GOT3 (cell line): ENCODE measurements at regions not wholly inside any gene's neighbourhood (a gene's known extent, or its start where the extent isn't known, plus 50 kb on each side); places are given as distances from the start of the nearest gene placed in this dataset.

ENCODE experiments used
- DNase-seq: peaks from one replicate; lab custom pipeline; 2025; ENCODE audit warnings: mixed read lengths; lab: John Stamatoyannopoulos, UW

DNA sequence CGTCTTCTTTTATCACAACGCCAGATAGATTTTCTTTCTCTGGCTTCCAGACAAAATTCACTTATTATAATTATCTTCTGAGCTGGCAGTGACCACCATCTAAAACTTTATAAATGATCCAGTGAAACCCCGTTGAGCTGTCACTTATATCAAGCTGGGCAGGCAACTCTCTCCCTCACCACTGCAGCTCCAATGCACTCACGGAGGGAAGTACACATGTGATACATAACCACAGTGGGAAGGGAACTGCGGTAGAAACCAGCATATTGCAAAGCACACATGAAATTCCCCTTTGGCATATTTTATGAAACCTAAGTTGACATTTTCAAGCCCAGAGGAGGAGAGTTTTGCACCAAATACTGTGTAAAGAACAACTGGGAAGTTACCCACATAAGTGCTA is 536.9 kb downstream of the HACE1 start:
- DNase-seq = no peak

DNA sequence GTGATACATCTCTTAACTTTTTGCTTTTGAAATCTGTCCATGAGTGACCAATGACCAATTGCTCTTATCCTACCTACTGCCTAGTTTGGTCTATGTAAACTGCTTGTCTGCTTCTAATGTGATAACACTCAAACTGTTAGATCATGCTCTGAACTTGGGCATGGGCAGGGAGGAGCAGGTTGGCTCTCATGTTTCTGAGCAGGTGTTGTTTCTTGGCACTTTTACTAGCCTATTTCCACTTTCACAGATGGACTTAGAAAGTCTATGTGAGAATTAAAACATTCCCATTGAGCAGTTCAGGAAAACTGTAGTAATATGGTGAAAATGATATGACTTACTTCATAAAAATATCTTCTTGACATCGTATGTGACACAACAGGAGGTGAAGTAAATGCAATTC is 538.4 kb downstream of the HACE1 start:
- no peak for DNase-seq

DNA sequence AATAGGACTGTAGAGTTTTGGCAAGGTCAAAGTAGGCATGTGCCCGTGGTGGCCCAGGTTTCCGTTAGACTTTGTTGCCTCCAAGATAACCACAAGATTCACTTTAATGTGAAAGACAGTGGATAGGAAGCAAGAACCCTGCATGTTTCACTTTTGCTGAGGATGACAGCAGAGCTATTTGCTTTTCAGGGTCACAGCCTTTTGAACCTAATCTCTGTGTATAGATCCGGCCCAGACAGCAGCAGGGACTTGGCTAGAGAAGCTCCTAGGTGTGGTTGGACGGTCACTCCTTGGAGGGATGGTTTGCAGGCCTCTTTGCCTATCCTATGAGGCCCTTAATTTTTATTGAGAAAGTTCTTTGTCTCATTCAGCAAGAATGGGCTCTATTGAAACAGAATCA is 538.8 kb downstream of the HACE1 start:
- no peak for DNase-seq

DNA sequence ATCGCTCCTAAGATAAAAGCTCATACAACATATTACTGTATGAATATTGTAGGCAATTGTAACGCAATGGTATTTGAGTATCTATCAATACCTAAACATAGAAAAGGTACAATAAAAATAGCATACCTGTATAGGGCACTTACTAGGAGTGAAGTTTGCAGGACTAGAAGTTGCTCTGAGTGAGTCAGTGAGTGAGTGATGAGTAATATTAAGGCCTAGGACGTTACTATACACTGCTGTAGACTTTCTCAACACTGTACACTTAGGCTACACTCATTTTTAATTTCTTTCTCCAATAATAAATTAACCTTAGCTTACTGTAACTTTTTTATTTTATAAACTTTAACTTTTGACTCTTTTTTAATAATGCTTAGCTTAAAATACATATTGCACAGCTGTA is 546.9 kb downstream of the HACE1 start:
- DNase-seq = no peak

DNA sequence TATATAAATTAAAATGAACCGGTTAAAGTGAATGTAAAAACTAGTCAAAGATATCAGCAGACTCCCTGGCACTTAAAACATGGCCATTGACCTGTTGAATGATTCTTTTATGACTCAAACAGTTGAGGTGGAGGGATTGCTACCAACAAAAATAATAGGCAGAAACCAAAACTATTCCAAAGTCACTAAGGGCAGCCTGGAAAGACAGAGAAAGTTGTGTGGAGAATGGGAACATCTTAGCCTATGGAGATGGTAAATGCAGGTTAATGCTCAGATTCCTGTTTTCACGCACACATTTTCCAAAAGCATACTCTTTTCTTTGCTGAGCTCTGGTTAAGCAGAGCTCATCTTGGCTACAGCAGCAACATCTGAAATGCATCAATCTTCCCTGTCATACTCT is 553.5 kb downstream of the HACE1 start:
- DNase-seq = no peak

DNA sequence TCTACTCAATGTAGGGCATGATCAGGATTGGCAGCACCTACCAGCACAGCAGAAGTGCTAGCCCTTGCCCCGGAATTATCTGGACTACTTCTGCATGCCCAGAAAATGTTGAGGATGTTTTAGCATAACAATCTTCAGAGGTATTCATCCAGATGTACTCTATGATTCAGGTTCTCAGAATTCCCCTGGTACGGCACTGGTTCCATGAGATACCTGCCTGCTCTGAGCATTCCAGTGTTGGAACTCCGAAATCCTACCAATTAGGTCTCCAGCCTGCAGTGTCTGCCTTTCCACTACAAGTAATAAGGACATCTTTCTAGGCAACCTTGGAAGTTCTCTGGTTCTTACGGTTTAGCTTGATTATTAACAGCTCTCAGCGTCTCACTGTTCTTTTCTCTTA is 554.5 kb downstream of the HACE1 start:
- no peak for DNase-seq

DNA sequence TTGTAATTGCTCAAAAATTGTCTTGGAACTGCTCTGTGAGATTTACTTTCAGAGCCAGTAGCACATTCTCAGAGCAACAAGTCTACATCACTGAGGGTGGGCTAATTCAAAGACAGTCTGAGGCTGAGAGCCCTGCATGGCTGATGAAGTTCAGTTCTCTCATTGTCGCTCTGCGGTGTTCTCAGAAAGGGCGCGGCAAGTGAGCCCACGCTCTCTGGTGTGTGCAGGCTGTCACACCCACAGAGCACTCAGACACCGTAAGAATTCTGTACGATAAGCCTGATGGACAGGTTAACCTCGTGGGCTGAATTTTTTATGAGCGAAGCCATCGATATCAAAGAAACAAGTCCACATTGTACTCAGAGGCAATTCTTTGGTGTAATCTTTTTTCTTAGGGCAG is 557.8 kb downstream of the HACE1 start:
- DNase-seq = no peak

DNA sequence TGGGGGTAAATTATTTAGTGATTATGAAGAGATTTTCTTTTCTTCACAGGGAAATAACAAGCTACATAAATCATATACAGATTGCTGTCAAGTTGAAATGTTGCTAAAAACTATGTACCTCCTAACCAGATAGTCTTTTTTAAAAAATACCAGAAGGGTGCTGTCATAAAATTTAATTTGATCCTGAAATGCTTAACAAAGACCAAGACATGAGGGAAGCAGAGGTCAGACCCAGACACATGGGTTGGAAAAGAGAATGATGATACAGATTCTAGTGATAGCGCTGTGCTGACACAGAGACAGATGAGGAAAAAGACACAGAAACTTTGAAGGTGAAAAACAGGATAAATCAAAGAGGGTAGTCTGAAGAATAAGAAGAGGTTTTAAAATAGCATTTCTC is 573.1 kb downstream of the HACE1 start:
- DNase-seq = no peak

DNA sequence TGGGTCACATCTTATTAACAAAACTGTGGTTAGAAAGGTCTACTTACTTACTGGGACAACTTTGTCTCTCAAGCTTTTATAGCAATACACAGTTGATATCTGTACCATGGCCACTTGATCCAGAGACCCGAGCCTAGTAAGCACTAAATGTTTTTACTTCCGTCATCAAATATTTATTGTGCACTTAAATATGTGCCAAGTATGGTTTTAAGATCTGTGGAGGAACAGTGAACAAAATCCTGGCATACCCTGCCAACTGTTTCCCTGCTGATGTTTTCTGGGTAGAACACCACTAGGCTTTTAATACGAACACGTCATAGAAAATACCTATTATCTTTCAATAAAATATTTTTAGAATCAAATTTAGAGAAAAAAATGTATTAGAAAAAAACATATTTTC is 574.8 kb downstream of the HACE1 start:
- DNase-seq = no peak

DNA sequence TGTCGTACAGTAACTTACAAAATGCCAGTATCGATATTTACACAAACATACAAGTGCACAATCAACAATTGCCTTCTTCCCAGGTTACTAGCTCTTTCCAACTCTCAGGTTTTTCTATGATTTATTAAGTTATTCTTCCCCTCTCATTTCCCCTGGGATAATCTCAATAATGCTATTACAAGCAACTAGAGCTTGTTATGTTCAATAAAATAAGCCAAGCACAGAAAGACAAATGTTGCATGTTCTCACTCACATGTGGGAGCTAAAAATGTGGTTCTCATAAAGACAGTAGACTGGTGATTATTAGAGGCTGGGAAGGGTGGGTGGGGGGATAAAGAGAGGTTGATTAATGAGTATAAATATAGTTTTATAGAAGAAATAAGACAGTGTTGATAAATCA is 577.1 kb downstream of the HACE1 start:
- DNase-seq = no peak

DNA sequence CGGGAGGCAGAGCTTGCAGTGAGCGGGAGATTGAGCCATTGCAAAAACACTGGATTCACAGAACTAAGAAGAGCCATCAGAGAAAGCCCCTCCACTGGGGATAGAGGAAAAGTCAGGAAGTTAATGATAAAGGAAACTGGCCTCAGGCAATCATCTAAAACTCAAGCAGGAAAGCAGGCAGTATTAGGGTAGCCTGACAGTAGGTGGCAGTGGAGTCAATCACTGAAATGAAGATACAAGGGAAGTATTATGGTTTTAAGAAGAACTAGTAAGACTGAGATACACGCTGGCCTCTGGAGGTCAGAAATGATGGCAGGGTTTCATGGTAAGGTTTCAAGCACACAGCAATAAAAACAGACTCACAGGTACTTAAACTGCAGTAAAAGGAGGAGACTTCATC is 578.3 kb downstream of the HACE1 start:
- no peak for DNase-seq

DNA sequence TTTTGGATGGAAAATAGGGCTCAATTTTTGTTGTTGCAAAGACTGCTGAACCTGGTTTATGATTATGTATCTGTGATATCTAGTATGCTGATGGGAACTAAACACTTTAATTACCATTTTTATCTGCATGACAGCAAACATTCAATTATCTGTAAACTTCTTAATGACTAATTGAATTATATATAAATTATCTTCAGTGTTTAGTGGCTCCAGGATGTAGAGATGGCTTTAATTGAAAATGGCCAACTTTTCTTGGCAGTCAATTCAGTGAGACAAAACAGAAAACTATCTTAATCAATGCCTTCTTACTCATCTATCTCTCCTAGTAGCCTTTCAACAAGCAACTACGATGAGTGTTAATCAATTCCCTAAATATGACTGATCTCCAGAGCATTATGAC is 591.3 kb downstream of the HACE1 start:
- no peak for DNase-seq

DNA sequence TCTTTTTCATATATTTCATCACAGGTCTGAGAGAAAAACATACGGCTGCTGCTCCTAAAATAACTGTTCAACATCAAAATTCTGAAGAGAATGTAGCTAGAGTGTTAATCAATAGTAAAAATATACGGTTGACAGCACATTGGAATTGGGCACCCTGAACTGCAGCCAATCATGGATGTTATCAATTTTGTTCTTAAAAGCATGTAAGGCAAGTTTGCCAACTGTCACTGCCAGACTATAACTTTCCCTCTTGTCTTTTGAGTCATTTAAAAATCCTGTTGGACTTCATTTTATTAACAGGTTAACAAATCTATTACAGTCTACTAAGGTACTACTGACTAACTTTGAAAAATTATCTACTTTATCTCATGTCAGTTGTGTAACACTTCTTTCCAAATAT is 592.8 kb downstream of the HACE1 start:
- DNase-seq = no peak

DNA sequence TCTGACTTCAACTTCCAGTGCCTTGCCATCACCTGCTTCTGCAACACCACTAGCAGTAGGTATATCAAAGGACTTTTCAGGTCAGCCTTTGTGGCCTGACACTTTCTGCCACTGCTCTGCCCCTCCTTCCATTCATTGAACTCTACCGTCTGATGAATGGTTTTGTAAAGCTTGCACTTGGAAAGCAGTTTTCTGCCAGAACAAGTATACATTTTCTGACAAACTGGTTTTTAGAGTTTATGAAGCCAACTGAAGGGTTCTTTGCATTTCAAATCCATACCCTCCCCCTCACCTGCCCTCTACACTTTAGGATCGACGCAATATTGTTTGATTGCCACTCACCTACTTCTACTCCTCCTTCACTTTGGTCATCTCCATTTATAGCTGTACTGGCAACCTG is 603.1 kb downstream of the HACE1 start:
- no peak for DNase-seq

DNA sequence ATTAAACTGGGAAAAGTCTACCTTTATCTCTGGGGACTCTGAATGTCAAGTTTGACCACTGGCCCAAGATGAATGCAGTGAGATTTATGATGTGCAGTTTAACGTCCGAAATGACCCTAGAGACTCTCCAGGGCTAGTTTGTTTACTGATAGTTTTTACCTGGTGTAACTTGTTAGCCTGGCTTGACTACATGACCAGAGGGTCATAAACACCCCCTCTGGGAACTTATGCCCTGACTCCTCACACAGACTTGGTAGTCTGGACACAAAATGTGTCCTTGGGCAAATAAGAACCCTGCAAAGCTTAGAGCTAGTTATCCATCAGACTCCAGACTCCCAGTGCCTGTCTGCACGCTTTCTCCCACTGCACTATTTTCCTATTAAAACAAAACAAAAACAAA is 606.5 kb downstream of the HACE1 start:
- DNase-seq = no peak

DNA sequence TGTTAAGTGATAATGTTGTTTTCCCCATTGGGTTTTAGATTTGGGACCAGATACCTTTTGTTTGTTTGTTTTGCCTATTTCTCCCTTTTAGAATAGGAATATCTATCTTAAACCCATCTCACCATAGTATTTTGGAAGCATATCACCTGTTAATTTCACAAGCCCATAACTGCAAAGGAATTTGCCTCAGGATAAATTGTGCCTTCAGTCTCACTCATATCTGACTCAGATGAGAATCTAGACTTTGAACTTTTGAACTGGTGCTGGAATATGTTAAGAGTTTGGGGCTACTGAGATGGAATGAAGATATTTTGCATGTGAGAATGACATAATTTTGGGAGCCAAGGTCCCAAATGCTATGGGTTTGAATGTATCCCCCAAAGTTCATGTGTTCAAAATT is 607.4 kb downstream of the HACE1 start:
- DNase-seq = no peak

DNA sequence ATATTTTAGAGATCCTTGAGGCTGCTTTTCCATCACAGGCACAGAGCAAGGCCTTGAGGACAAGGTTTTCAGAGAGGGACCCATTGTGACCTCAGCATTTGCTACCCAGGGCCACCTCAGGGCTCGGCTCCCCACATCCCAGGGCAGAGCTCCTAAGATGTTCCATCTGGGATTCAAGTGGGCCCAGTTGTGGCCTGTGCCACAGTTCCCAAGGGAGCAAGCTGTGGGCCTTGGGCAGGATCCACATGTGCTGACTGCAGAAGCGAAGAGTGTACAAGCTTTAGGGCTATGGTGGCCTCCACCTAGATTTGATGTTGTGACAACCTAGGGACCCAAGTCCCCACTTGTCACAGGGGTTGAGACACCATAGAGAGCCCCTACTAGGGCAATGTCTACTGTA is 608.1 kb downstream of the HACE1 start:
- DNase-seq = no peak

DNA sequence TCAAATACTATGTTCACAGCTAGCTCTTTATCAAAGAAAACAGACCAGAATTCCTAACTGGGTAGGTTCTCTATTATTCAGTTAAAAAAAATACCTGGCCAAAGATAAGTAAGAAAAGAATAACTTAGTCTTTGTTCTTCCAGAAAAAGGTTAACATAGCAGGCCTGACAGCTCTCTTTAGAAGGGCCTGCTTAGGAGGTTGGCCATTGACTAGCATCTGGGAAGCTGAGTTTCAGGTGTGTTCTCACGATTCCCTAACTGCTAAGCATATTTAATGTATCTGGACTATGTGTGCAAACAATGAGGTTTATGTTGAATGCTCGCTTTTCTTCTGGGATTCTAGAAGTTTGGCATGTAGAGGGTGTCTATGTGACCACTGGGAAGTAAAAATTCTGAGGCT is 618.9 kb downstream of the HACE1 start:
- DNase-seq = no peak

DNA sequence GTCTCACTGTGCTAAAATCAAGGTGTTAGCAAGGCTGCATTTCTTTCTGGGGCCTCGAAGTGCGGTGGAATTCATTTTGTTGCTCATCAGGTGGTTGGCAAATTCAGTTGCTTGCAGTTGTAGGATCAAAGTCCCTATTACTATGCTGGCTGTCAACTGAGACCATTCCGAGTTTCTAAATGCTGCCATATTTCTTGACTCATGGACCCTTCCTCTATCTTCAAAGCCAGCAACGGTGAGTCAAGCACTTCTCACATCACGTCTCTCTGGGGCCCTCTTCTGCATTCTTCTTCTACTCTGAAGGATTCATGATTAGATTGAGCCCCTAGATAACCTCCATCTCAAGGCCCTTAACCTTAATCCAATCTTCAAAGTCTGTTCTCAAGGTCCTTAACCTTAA is 619.7 kb downstream of the HACE1 start:
- no peak for DNase-seq

DNA sequence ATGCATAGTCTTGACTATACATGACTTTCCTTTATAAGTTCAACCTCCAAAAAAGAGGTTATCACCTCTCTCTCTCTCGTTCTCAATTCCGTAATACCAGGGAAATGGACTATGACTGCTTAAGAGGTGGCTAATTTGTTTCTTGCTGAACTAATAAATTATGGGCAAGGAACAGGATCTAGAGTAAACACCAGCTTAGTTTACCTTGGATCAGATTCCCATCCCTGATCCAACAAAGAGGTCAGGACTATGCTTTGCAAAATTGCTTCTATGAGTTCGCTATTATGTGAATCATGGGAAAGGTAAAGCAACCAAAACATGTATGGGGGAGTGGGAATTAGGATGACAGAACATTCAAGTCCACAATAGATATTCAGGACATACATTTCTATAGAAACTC is 630.7 kb downstream of the HACE1 start:
- DNase-seq = no peak

DNA sequence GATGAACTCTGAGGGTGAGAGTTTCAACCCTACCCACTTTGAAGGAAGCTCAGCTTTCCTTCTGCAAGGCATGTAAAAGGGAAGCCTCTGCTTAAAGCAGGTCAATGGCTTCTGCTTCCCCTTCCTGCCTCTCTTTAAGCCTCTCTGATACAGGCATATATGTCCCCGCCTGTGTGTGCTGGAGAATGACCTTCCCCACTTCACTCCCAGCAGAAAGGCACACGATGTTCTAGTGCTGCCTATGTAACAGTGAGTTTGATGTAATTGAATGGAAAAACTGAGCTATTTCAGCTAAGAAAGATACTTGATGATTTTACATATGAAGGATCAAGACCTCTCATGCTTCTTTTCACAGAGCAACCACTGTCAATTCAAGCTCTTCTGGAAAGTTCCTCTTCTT is 632.2 kb downstream of the HACE1 start:
- DNase-seq = no peak

DNA sequence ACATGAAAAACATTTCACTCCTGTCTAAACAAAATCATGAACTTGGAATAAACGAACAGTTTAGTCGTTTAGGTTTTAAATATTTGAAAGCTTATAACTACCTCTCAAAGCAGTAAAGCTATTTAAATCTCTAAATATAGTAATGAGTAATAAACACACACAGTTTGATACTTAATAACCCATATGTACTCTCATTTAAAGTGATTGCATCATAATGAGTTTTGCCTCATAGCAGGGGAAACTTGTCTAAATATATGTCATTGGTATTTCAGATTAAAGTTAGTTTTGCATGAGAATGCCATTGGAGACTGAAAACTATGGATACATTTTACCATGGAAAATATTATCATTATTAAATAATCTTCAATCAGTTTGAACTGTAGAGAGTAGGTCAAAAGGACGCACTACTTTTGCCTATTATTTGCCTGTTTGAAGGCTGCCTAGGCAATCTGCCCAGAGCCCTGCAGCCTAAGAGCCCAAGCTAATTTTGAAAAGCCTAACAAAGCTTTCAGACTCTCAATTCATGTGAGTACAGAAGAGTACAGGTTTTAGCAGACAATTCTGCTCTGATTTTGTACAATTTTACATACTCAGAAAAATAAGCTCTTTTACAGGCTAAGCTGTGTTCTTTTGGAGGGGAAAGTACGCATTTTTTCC is 632.8 kb downstream of the HACE1 start:
- no peak for DNase-seq

DNA sequence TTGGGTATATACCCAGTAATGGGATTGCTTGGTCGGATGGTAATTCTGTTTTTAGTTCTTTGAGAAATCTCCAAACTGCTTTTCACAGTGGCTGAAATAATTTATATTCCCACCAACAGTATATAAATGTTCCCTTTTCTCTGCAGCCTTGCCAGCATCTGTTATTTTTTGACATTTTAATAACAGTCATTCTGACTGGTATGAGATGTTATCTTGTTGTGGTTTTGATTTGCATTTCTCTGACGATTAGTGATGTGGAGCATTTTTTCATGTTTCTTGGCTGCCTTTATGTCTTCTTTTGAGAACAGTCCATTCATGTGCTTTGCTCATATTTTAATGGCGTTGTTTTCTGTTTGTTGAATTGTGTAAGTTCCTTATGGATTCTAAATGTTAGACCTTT is 641.6 kb downstream of the HACE1 start:
- no peak for DNase-seq

DNA sequence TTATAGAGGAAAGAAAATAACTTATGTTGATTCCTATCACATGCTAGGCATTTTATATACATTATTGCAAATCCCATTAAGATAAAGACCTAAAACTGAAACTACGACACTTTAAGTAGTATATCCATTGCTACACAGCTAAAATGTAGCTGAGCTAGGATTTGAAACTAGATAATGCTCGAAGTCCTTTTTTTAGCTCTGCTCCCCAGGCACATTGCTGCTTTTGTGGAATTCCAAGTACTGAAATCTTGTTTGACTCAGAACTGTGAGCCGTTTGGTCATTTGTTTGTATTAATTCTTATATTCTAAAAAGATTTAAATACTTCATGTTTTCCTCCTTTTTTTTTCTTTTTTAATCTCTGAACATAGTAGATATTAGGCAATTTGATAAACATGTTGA is 644.8 kb downstream of the HACE1 start:
- no peak for DNase-seq
